GM19043 (cell line): ENCODE measurements at regions not wholly inside any gene's neighbourhood (a gene's known extent, or its start where the extent isn't known, plus 50 kb on each side); places are given as distances from the start of the nearest gene placed in this dataset.

Experiments
- ATAC-seq: cut with Tn5 transposase; IDR thresholded peaks from one replicate; pipeline ENCODE4 v1.9.1; 2021; ENCODE audit warnings: low read depth; ENCODE audit not compliant: unreplicated experiment

GRCh38 chr7:46747869-46748576, 827.0 kb upstream of the IGFBP3 start:
- no peak for ATAC-seq

- no peak for ATAC-seq
These were observed 825.9 kb upstream of the IGFBP3 start for GRCh38 chr7:46746695-46747687.

- no peak for ATAC-seq
These were observed 824.6 kb upstream of the IGFBP3 start for GRCh38 chr7:46745707-46746090.

GRCh38 chr7:46744957-46745706, 824.1 kb upstream of the IGFBP3 start:
- no peak for ATAC-seq

- no peak for ATAC-seq
These were observed 821.5 kb upstream of the IGFBP3 start for GRCh38 chr7:46742601-46743000.

GRCh38 chr7:46741938-46742540, 821.0 kb upstream of the IGFBP3 start:
- no peak for ATAC-seq

GRCh38 chr7:46741181-46741580, 820.1 kb upstream of the IGFBP3 start:
- no peak for ATAC-seq

GRCh38 chr7:46739518-46740234, 818.6 kb upstream of the IGFBP3 start:
- ATAC-seq: no peak

GRCh38 chr7:46738796-46739195, 817.7 kb upstream of the IGFBP3 start:
- ATAC-seq: no peak

- ATAC-seq: no peak
These were observed 817.1 kb upstream of the IGFBP3 start for GRCh38 chr7:46738165-46738564.

- no peak for ATAC-seq
These were observed 804.8 kb upstream of the IGFBP3 start for GRCh38 chr7:46725838-46726237.

- no peak for ATAC-seq
These were observed 804.1 kb upstream of the IGFBP3 start for GRCh38 chr7:46725136-46725535.

GRCh38 chr7:46723742-46724141, 802.7 kb upstream of the IGFBP3 start:
- no peak for ATAC-seq

GRCh38 chr7:46723003-46723402, 801.9 kb upstream of the IGFBP3 start:
- no peak for ATAC-seq

GRCh38 chr7:46720761-46721160, 799.7 kb upstream of the IGFBP3 start:
- ATAC-seq: no peak

GRCh38 chr7:46719616-46720015, 798.5 kb upstream of the IGFBP3 start:
- ATAC-seq: no peak

GRCh38 chr7:46716926-46717325, 795.9 kb upstream of the IGFBP3 start:
- no peak for ATAC-seq

- ATAC-seq: no peak
These were observed 794.5 kb upstream of the IGFBP3 start for GRCh38 chr7:46715579-46715978.

- ATAC-seq: no peak
These were observed 793.8 kb upstream of the IGFBP3 start for GRCh38 chr7:46714904-46715303.
